ENCODE measurements at regions not wholly inside any gene's neighbourhood (a gene's known extent, or its start where the extent isn't known, plus 50 kb on each side); places are given as distances from the start of the nearest gene placed in this dataset.

- no peak for DNase-seq (ENCODE audit: low spot score)
- Mint-ChIP-seq H3K27me3 (ENCODE audit: low read depth) (no peaks in the 10 kb centered on the region), H3K9me3 (no peaks in the 10 kb centered on the region), H3K36me3 (ENCODE audit: low read depth) (no peaks in the 10 kb centered on the region), H3K27ac (no peak overlapping the region), H3K4me3 (no peak overlapping the region), H3K4me1 (ENCODE audit: low read depth) (no peaks in the 10 kb centered on the region)
Measured at GRCh38 chr4:165600959-165601683, 222.3 kb downstream of the CPE start.

DNA sequence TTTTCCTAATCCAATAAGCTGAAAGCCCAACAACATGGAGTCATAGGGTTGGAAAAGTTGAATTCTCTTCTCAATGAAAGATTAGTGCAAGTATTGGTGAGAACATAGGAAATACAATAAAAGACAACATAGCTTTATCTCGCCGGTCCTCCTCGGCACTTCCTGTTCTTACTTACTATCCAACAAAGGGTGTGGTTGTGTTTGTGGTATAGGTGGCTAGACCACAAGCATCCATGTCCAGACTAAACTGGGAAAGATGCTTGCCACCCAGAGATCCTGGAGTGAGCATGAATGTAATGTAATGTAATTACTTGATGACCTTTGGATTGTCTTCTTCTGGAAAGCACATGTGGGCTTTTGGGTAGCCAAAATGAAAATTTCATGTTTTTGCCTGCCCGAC, 223.8 kb downstream of the CPE start:
- no peak for DNase-seq (ENCODE audit: low spot score)
- no peaks in the 10 kb centered on the region for H3K9me3 Mint-ChIP-seq
- H3K27me3 Mint-ChIP-seq (ENCODE audit: low read depth) = peaks cover 3% of the 10 kb centered on the region
- H3K4me1 Mint-ChIP-seq (ENCODE audit: low read depth) = no peaks in the 10 kb centered on the region
- H3K27ac Mint-ChIP-seq = no peak overlapping the region
- H3K36me3 Mint-ChIP-seq (ENCODE audit: low read depth) = no peaks in the 10 kb centered on the region
- no peak overlapping the region for H3K4me3 Mint-ChIP-seq

- peaks cover 6% of the 10 kb centered on the region for H3K27me3 Mint-ChIP-seq (ENCODE audit: low read depth)
- no peaks in the 10 kb centered on the region for H3K4me1 Mint-ChIP-seq (ENCODE audit: low read depth)
- no peaks in the 10 kb centered on the region for H3K9me3 Mint-ChIP-seq
- no peaks in the 10 kb centered on the region for H3K36me3 Mint-ChIP-seq (ENCODE audit: low read depth)
- H3K4me3 Mint-ChIP-seq = no peak overlapping the region
- DNase-seq (ENCODE audit: low spot score) = no peak
- H3K27ac Mint-ChIP-seq = no peak overlapping the region
Measured at GRCh38 chr4:165604181-165604580, 225.4 kb downstream of the CPE start.

DNA sequence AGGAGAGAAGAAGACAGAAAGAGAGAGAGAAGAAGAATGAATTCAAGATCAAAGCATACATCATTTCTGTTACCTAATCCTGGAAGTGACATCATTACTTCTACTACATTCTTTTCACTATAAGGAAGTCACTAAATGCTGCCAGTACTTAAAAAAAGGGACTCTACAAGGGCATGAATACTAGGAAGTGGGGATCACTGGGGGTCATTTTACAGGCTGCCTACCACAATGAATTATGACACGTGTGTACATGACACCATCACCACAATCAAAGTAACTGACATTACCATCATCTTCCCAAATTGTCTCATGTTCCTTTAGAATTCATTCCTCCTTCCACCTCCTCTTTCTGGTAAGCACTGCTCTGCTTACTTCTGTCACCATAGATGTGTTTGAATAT, 227.0 kb downstream of the CPE start:
- Mint-ChIP-seq H3K27me3 (ENCODE audit: low read depth) (peaks cover 9% of the 10 kb centered on the region), H3K27ac (no peak overlapping the region), H3K9me3 (no peaks in the 10 kb centered on the region), H3K4me1 (ENCODE audit: low read depth) (peaks cover 1% of the 10 kb centered on the region), H3K4me3 (no peak overlapping the region), H3K36me3 (ENCODE audit: low read depth) (no peaks in the 10 kb centered on the region)
- no peak for DNase-seq (ENCODE audit: low spot score)

DNA sequence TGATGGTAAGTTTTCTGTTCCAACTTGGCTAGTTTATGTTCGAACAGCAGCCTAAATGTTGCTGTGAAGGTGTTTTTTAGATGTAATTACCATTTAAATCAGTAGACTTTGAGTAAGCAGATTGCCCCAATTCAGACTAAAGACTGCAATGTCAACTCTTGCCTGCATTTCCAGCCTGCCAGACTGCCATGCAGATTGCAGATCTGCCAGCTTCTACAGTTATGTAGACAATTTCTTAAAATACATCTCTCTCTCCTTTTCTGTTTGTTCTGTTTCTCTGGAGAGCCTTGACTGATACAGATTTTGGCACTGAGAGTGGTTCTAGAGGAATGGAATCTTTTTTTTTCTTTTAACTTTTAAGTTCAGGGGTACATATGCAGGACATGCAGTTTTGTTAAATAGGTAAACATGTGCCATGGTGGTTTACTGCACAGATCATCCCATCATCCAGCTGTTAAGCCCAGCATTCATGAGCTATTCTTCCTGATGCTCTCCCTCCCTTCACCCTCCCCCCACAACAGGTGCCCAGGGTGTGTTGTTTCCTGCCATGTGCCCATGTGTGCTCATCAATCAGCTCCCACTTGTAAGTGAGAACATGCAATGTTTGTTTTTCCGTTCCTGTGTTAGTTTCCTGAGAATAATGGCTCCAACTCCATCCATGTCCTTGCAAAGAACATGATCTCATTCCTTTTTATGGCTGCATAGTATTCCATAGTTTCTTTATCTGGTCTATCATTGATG, 227.8 kb downstream of the CPE start:
- H3K27me3 Mint-ChIP-seq (ENCODE audit: low read depth) = peaks cover 9% of the 10 kb centered on the region
- H3K4me3 Mint-ChIP-seq = no peak overlapping the region
- H3K4me1 Mint-ChIP-seq (ENCODE audit: low read depth) = peaks cover 5% of the 10 kb centered on the region
- no peak for DNase-seq (ENCODE audit: low spot score)
- H3K27ac Mint-ChIP-seq = no peak overlapping the region
- H3K36me3 Mint-ChIP-seq (ENCODE audit: low read depth) = no peaks in the 10 kb centered on the region
- no peaks in the 10 kb centered on the region for H3K9me3 Mint-ChIP-seq

GRCh38 chr4:165609653-165610052, 230.8 kb downstream of the CPE start:
- H3K9me3 Mint-ChIP-seq = no peaks in the 10 kb centered on the region
- no peak overlapping the region for H3K27ac Mint-ChIP-seq
- H3K27me3 Mint-ChIP-seq (ENCODE audit: low read depth) = peaks cover 9% of the 10 kb centered on the region
- no peak overlapping the region for H3K4me3 Mint-ChIP-seq
- DNase-seq (ENCODE audit: low spot score) = no peak
- peaks cover 15% of the 10 kb centered on the region for H3K4me1 Mint-ChIP-seq (ENCODE audit: low read depth)
- H3K36me3 Mint-ChIP-seq (ENCODE audit: low read depth) = no peaks in the 10 kb centered on the region

- no peaks in the 10 kb centered on the region for H3K9me3 Mint-ChIP-seq
- H3K4me3 Mint-ChIP-seq = peak overlapping the region; percentile 55
- no peaks in the 10 kb centered on the region for H3K36me3 Mint-ChIP-seq (ENCODE audit: low read depth)
- no peak for DNase-seq (ENCODE audit: low spot score)
- peaks cover 15% of the 10 kb centered on the region for H3K4me1 Mint-ChIP-seq (ENCODE audit: low read depth)
- H3K27me3 Mint-ChIP-seq (ENCODE audit: low read depth) = peaks cover 9% of the 10 kb centered on the region
- H3K27ac Mint-ChIP-seq = no peak overlapping the region
Measured at GRCh38 chr4:165610679-165611437, 232.1 kb downstream of the CPE start.

- DNase-seq (ENCODE audit: low spot score) = peak; percentile 18
- peaks cover 4% of the 10 kb centered on the region for H3K27me3 Mint-ChIP-seq (ENCODE audit: low read depth)
- no peak overlapping the region for H3K4me3 Mint-ChIP-seq
- peaks cover 15% of the 10 kb centered on the region for H3K4me1 Mint-ChIP-seq (ENCODE audit: low read depth)
- H3K36me3 Mint-ChIP-seq (ENCODE audit: low read depth) = no peaks in the 10 kb centered on the region
- H3K9me3 Mint-ChIP-seq = peaks cover under 1% of the 10 kb centered on the region
- peak overlapping the region; percentile 33 for H3K27ac Mint-ChIP-seq
Measured at GRCh38 chr4:165612936-165613335, 234.1 kb downstream of the CPE start.

GRCh38 chr4:165613581-165613980, 234.8 kb downstream of the CPE start:
- DNase-seq (ENCODE audit: low spot score) = no peak
- peaks cover 6% of the 10 kb centered on the region for H3K9me3 Mint-ChIP-seq
- peaks cover 3% of the 10 kb centered on the region for H3K27me3 Mint-ChIP-seq (ENCODE audit: low read depth)
- peaks cover 15% of the 10 kb centered on the region for H3K4me1 Mint-ChIP-seq (ENCODE audit: low read depth)
- no peak overlapping the region for H3K4me3 Mint-ChIP-seq
- no peaks in the 10 kb centered on the region for H3K36me3 Mint-ChIP-seq (ENCODE audit: low read depth)
- no peak overlapping the region for H3K27ac Mint-ChIP-seq

- Mint-ChIP-seq H3K27me3 (ENCODE audit: low read depth) (no peaks in the 10 kb centered on the region), H3K9me3 (peaks cover 9% of the 10 kb centered on the region), H3K36me3 (ENCODE audit: low read depth) (no peaks in the 10 kb centered on the region), H3K4me1 (ENCODE audit: low read depth) (no peaks in the 10 kb centered on the region), H3K27ac (no peak overlapping the region), H3K4me3 (no peak overlapping the region)
- no peak for DNase-seq (ENCODE audit: low spot score)
Measured at GRCh38 chr4:165620913-165621312, 242.1 kb downstream of the CPE start.

DNA sequence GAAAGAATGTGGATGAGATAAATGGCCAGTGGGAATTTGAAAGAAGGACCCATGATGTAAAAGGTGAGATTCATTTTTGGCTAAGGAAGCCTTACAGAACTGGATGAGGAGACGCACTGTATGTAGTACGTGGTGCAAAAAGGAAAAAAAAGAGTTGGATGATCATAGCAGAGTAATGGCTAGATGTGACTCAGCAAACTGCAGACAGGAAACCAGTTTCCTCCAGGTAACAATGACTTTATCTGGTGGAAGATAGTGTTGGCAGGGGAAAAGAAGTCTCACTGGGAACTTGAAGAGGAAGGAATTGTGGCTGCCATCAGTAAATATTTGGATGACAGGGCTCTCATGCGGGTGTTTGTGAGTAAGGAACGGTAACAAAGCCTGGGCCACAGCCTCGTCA, 243.2 kb downstream of the CPE start:
- no peak for DNase-seq (ENCODE audit: low spot score)
- no peak overlapping the region for H3K27ac Mint-ChIP-seq
- H3K36me3 Mint-ChIP-seq (ENCODE audit: low read depth) = no peaks in the 10 kb centered on the region
- no peaks in the 10 kb centered on the region for H3K27me3 Mint-ChIP-seq (ENCODE audit: low read depth)
- H3K9me3 Mint-ChIP-seq = peaks cover 9% of the 10 kb centered on the region
- H3K4me1 Mint-ChIP-seq (ENCODE audit: low read depth) = no peaks in the 10 kb centered on the region
- H3K4me3 Mint-ChIP-seq = no peak overlapping the region

GRCh38 chr4:165625281-165625680, 246.5 kb downstream of the CPE start:
- H3K27me3 Mint-ChIP-seq (ENCODE audit: low read depth) = no peaks in the 10 kb centered on the region
- H3K27ac Mint-ChIP-seq = no peak overlapping the region
- DNase-seq (ENCODE audit: low spot score) = no peak
- H3K4me3 Mint-ChIP-seq = no peak overlapping the region
- H3K9me3 Mint-ChIP-seq = no peaks in the 10 kb centered on the region
- no peaks in the 10 kb centered on the region for H3K4me1 Mint-ChIP-seq (ENCODE audit: low read depth)
- H3K36me3 Mint-ChIP-seq (ENCODE audit: low read depth) = no peaks in the 10 kb centered on the region

GRCh38 chr4:165626316-165626715, 246.7 kb upstream of the TLL1 start:
- no peak overlapping the region for H3K27ac Mint-ChIP-seq
- no peak overlapping the region for H3K4me3 Mint-ChIP-seq
- H3K9me3 Mint-ChIP-seq = no peaks in the 10 kb centered on the region
- DNase-seq (ENCODE audit: low spot score) = no peak
- no peaks in the 10 kb centered on the region for H3K36me3 Mint-ChIP-seq (ENCODE audit: low read depth)
- peaks cover 1% of the 10 kb centered on the region for H3K27me3 Mint-ChIP-seq (ENCODE audit: low read depth)
- H3K4me1 Mint-ChIP-seq (ENCODE audit: low read depth) = no peaks in the 10 kb centered on the region

DNA sequence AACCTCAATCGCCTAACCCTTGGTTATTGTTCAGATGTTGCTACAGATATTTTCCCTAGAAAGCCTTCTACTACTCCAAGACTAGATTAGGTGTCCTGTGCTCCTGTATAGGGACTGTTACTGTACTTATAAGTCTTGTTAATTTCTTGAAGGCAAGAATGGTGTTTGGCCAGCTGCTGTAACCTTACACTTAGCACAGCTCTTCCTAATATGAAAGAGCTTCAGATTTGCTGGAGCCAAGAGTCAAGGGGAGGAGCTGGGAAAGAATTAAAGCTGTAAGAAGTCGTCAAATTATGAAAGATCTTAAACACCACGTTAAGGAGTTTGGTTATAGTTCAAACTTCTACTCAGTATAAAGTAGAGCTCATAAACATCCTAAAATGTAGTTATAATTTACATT, 245.9 kb upstream of the TLL1 start:
- no peaks in the 10 kb centered on the region for H3K4me1 Mint-ChIP-seq (ENCODE audit: low read depth)
- no peak overlapping the region for H3K27ac Mint-ChIP-seq
- H3K27me3 Mint-ChIP-seq (ENCODE audit: low read depth) = peaks cover 2% of the 10 kb centered on the region
- no peak for DNase-seq (ENCODE audit: low spot score)
- H3K36me3 Mint-ChIP-seq (ENCODE audit: low read depth) = no peaks in the 10 kb centered on the region
- no peaks in the 10 kb centered on the region for H3K9me3 Mint-ChIP-seq
- peak overlapping the region; percentile 6 for H3K4me3 Mint-ChIP-seq
